ENCODE measurements at regions not wholly inside any gene's neighbourhood (a gene's known extent, or its start where the extent isn't known, plus 50 kb on each side); places are given as distances from the start of the nearest gene placed in this dataset.

DNA sequence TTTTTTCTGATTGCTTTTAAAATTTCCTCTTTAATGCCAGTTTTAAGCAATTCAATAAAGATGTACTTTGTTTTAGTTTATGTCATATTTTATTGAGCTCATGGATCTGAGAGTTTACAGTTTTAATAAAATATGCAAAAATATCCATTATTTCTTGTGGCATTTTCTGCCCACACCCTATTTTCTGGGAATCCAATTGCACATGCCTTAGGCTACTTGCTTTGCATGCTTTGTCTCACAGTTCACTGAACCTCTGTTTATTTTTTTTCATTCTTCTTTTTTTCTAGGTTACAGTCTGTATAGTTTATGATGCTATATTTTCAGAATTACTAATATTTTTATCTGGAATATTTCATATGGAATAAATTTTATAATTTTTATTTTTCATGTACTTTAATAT, 1258.0 kb downstream of the FSCB start:
- TF ChIP-seq, protein P1, sequence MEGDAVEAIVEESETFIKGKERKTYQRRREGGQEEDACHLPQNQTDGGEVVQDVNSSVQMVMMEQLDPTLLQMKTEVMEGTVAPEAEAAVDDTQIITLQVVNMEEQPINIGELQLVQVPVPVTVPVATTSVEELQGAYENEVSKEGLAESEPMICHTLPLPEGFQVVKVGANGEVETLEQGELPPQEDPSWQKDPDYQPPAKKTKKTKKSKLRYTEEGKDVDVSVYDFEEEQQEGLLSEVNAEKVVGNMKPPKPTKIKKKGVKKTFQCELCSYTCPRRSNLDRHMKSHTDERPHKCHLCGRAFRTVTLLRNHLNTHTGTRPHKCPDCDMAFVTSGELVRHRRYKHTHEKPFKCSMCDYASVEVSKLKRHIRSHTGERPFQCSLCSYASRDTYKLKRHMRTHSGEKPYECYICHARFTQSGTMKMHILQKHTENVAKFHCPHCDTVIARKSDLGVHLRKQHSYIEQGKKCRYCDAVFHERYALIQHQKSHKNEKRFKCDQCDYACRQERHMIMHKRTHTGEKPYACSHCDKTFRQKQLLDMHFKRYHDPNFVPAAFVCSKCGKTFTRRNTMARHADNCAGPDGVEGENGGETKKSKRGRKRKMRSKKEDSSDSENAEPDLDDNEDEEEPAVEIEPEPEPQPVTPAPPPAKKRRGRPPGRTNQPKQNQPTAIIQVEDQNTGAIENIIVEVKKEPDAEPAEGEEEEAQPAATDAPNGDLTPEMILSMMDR (IDR thresholded peaks at IDR 0.05): no peak
- TF ChIP-seq POLR2A (IDR thresholded peaks at IDR 0.05; ENCODE audit: low read depth) (no peak), EP300 (IDR thresholded peaks at IDR 0.05) (no peak)
